HG02763 (cell line): ENCODE measurements at regions not wholly inside any gene's neighbourhood (a gene's known extent, or its start where the extent isn't known, plus 50 kb on each side); places are given as distances from the start of the nearest gene placed in this dataset.

Experiments used
- ATAC-seq: cut with Tn5 transposase; IDR thresholded peaks from one replicate; pipeline ENCODE4 v1.9.1; 2021; ENCODE audit warnings: mild to moderate bottlenecking, moderate library complexity; ENCODE audit not compliant: unreplicated experiment

GRCh38 chr10:28952523-28952922, 275.2 kb downstream of the BAMBI start:
- no peak for ATAC-seq

GRCh38 chr10:28954211-28954610, 276.9 kb downstream of the BAMBI start:
- ATAC-seq: no peak

- no peak for ATAC-seq
Measured at GRCh38 chr10:28958468-28958867, 281.1 kb downstream of the BAMBI start.

- ATAC-seq: no peak
Measured at GRCh38 chr10:28959850-28960501, 282.7 kb downstream of the BAMBI start.

- ATAC-seq: no peak
Measured at GRCh38 chr10:28962768-28963167, 285.4 kb downstream of the BAMBI start.

GRCh38 chr10:28963539-28964221, 286.4 kb downstream of the BAMBI start:
- ATAC-seq: no peak

- ATAC-seq: no peak
Measured at GRCh38 chr10:28965937-28966336, 288.6 kb downstream of the BAMBI start.

- no peak for ATAC-seq
Measured at GRCh38 chr10:28967031-28967430, 289.7 kb downstream of the BAMBI start.

- no peak for ATAC-seq
Measured at GRCh38 chr10:28969413-28969812, 292.1 kb downstream of the BAMBI start.

- no peak for ATAC-seq
Measured at GRCh38 chr10:28970231-28970630, 292.9 kb downstream of the BAMBI start.

- no peak for ATAC-seq
Measured at GRCh38 chr10:28971255-28971654, 293.9 kb downstream of the BAMBI start.

GRCh38 chr10:28971764-28972163, 294.4 kb downstream of the BAMBI start:
- ATAC-seq: no peak

- no peak for ATAC-seq
Measured at GRCh38 chr10:28973309-28973972, 296.1 kb downstream of the BAMBI start.

- ATAC-seq: no peak
Measured at GRCh38 chr10:28975891-28976531, 298.7 kb downstream of the BAMBI start.

- ATAC-seq: no peak
Measured at GRCh38 chr10:28977518-28977917, 300.2 kb downstream of the BAMBI start.

- ATAC-seq: no peak
Measured at GRCh38 chr10:28980264-28980663, 302.9 kb downstream of the BAMBI start.

GRCh38 chr10:28981007-28981406, 303.7 kb downstream of the BAMBI start:
- no peak for ATAC-seq

- ATAC-seq: no peak
Measured at GRCh38 chr10:28982974-28983373, 305.7 kb downstream of the BAMBI start.

- ATAC-seq: no peak
Measured at GRCh38 chr10:28983799-28984198, 305.1 kb upstream of the LYZL1 start.

- peak; percentile 67 for ATAC-seq
Measured at GRCh38 chr10:28984431-28984830, 304.4 kb upstream of the LYZL1 start.

GRCh38 chr10:28985137-28985885, 303.6 kb upstream of the LYZL1 start:
- ATAC-seq: no peak
